CD4-positive, alpha-beta T cell treated with Interleukin-2 at 100 ng/mL for 4 hours (primary cell): ENCODE measurements at regions not wholly inside any gene's neighbourhood (a gene's known extent, or its start where the extent isn't known, plus 50 kb on each side); places are given as distances from the start of the nearest gene placed in this dataset.

Experiments used
- DNase-seq: peaks from one replicate; pipeline ENCODE4 v3.0.0-alpha.2; 2020; ENCODE audit warnings: low spot score

DNA sequence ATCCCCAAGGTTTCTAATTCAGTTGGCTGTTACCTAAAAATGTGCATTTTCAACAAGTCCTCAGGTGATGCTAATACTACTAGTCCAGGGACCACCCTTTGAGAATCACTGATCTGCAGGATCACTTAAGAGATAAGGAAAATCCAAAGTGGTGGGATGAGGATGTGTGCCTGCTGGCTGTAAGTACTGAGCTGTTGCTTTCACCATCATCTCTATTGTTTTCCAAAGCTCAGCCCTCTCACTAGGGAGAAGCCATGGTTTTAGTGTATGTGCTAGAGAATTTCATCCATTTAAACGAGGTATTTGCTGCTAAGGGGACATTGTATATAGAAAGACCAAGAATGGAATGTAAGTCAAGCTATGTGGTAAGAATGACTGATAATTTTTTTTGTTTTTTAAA, 202.3 kb downstream of the KIF21A start:
- no peak for DNase-seq

GRCh38 chr12:39239490-39240486, 203.1 kb downstream of the KIF21A start:
- no peak for DNase-seq

- DNase-seq, result no peak
These were observed 205.9 kb downstream of the KIF21A start for GRCh38 chr12:39237004-39237403.

- no peak for DNase-seq
These were observed 206.7 kb downstream of the KIF21A start for GRCh38 chr12:39235990-39236767.

GRCh38 chr12:39230086-39230485, 212.8 kb downstream of the KIF21A start:
- DNase-seq, result no peak

GRCh38 chr12:39227218-39227617, 215.7 kb downstream of the KIF21A start:
- DNase-seq, result no peak

DNA sequence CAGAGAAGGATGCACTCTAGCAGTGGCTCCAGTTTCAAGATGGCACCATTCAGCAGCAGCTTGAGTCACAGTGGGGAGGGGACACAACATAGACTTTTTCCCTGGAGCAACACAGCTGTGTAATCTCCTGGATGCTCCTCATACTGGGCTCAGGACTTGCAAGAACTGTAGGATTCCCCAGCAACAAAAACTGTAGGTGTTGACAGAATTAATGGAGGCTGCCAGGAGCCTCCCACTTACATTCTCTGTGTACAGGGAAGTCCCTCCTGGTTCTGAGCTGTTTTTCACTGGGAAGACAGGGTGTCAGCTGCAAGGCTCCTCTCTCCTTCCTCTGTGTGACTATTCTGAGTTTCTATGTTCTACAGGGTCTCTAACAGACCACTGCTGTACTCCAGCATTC, 217.9 kb downstream of the KIF21A start:
- DNase-seq, result no peak

GRCh38 chr12:39205969-39206368, 237.0 kb downstream of the KIF21A start:
- DNase-seq, result no peak

DNA sequence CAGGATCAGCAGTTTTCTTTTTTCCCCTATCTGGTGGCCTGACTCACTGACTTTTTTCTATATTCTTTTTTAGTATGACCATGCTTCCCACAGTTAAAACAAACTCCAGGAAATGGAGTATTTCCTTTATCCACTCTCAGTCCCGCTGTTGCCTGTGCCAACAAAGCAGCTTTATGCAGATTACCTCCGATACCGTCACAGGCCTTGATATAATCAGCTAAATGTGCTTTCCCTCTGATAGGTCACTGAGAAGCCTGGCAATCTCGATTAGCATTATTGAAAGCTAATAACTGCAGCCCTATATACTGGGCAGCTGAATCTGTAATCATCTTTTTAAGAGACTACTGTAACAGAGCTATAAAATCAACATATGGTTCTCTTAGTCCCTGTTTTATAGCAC, 243.6 kb downstream of the KIF21A start:
- DNase-seq, result no peak

GRCh38 chr12:39188689-39189088, 254.2 kb downstream of the KIF21A start:
- no peak for DNase-seq

GRCh38 chr12:39186744-39187143, 256.2 kb downstream of the KIF21A start:
- no peak for DNase-seq

- DNase-seq, result no peak
These were observed 264.1 kb downstream of the KIF21A start for GRCh38 chr12:39178837-39179236.

DNA sequence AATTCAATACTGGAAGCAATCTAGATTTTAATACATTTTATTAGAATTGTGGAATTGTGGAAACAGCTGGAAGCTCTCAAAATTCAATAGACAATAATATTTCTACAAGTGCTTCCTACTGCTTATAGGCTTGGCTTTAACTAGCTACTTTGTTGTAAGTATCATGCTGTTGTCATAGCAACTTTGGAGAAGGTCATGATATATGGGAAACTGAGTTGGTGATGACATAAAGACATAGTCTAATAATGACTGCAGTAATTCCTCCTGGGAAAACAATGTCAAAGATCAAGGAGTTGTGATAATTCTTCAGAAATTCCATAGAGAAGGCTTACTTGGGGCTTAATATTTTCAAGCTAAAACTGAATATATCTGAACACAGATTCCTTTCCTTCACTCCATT, 266.6 kb downstream of the KIF21A start:
- DNase-seq, result no peak

GRCh38 chr12:39173726-39174125, 268.3 kb upstream of the CPNE8 start:
- DNase-seq, result no peak

- no peak for DNase-seq
These were observed 259.9 kb upstream of the CPNE8 start for GRCh38 chr12:39165338-39165737.

- DNase-seq, result no peak
These were observed 256.2 kb upstream of the CPNE8 start for GRCh38 chr12:39161465-39162085.

GRCh38 chr12:39157696-39158342, 252.4 kb upstream of the CPNE8 start:
- DNase-seq, result no peak

DNA sequence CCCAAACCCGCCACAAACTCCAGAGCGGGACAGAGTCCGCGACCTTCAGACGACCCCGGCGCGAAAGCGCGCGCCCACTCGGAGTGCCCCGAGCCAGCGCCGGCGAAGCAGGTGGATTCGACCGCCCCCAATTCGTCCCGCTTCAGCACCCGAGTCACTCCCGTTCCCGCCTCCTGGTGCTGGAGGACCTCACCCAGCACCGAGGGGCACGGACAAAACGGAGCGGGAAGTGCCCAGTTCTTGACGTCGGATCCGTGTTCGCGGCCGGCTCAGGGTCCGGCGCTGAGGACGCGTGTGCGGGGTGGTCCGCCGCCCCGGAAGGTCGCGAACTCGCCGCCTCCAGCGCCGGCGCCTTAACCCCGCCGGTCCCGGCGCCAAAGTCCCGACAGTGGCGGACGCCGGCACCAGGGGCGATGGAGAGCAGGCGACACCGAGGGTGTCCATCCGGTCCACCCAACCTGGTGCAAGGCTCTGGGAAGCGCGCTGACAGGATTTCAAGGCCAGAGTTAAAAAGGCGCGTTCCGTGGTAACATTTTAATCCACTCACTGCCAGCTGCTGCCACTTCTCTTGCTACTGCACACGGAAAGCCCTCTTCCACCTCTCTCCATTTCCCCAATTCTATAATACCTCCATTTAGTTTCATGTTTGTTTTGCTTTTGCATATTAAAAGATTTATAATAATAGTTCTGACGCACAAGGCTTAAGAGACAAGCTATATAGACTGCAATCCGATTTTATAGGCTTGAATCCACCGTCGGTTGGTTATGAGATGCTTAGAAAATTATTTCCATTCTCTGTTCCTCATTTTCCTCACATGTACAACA, 240.0 kb upstream of the CPNE8 start:
- no peak for DNase-seq

- no peak for DNase-seq
These were observed 239.2 kb upstream of the CPNE8 start for GRCh38 chr12:39144613-39145061.

GRCh38 chr12:39138268-39138667, 232.9 kb upstream of the CPNE8 start:
- DNase-seq, result no peak

DNA sequence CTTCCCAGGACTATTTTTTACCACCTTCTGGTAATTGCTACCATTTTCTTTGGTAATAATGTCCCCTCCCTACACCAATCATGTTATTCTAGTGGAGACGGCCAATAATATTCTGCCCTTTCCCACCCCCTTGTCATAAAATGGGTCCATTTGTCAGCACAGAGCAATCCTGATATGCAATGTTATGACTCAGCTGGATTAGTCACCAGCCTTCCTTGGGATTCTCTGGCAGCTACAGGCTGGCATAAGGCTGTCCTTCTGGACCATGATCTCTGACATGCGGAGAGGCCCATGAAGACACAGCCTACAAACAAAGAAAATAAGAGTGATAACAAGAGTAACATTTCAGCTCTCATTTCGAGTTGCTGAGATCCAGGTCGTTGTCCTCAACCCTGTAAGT, 222.0 kb upstream of the CPNE8 start:
- no peak for DNase-seq
